ENCODE measurements at regions not wholly inside any gene's neighbourhood (a gene's known extent, or its start where the extent isn't known, plus 50 kb on each side); places are given as distances from the start of the nearest gene placed in this dataset.

GRCh38 chr14:58817846-58818245 lies 180.1 kb downstream of the DACT1 start:
- TF ChIP-seq, protein P1, sequence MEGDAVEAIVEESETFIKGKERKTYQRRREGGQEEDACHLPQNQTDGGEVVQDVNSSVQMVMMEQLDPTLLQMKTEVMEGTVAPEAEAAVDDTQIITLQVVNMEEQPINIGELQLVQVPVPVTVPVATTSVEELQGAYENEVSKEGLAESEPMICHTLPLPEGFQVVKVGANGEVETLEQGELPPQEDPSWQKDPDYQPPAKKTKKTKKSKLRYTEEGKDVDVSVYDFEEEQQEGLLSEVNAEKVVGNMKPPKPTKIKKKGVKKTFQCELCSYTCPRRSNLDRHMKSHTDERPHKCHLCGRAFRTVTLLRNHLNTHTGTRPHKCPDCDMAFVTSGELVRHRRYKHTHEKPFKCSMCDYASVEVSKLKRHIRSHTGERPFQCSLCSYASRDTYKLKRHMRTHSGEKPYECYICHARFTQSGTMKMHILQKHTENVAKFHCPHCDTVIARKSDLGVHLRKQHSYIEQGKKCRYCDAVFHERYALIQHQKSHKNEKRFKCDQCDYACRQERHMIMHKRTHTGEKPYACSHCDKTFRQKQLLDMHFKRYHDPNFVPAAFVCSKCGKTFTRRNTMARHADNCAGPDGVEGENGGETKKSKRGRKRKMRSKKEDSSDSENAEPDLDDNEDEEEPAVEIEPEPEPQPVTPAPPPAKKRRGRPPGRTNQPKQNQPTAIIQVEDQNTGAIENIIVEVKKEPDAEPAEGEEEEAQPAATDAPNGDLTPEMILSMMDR (IDR thresholded peaks at IDR 0.05 in 2 of 3, conservative IDR thresholded peaks at IDR 0.05 in 1 of 3; ENCODE audit: control insufficient read depth in 2 of 3, extremely low read depth in 1 of 3, insufficient read depth in 1 of 3, low read depth in 3 of 3, low read length in 3 of 3) = no peak
- TF ChIP-seq, protein P2, sequence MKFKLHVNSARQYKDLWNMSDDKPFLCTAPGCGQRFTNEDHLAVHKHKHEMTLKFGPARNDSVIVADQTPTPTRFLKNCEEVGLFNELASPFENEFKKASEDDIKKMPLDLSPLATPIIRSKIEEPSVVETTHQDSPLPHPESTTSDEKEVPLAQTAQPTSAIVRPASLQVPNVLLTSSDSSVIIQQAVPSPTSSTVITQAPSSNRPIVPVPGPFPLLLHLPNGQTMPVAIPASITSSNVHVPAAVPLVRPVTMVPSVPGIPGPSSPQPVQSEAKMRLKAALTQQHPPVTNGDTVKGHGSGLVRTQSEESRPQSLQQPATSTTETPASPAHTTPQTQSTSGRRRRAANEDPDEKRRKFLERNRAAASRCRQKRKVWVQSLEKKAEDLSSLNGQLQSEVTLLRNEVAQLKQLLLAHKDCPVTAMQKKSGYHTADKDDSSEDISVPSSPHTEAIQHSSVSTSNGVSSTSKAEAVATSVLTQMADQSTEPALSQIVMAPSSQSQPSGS (IDR thresholded peaks at IDR 0.05; ENCODE audit: low read length) = no peak
- no peak for TF ChIP-seq GABPA (IDR thresholded peaks at IDR 0.05; ENCODE audit: low read depth)
- TF ChIP-seq POLR2AphosphoS5 (IDR thresholded peaks at IDR 0.05; ENCODE audit: low read length) = no peak
- TF ChIP-seq JUND (IDR thresholded peaks at IDR 0.05; ENCODE audit: low read depth, low read length) = no peak
- no peak for TF ChIP-seq SMC3 (IDR thresholded peaks at IDR 0.05; ENCODE audit: borderline replicate concordance, low read length)
- no peak for TF ChIP-seq FOXM1 (IDR thresholded peaks at IDR 0.05; ENCODE audit: low read depth, low read length)
- TF ChIP-seq EZH2 (IDR thresholded peaks at IDR 0.05; ENCODE audit: borderline replicate concordance, control insufficient read depth, low read depth, low read length) = no peak
- no peak for TF ChIP-seq POLR2A (IDR thresholded peaks at IDR 0.05; ENCODE audit: low read depth, low read length)
- no peak for TF ChIP-seq YY1 (IDR thresholded peaks at IDR 0.05; ENCODE audit: low read depth, low read length)
- no peak for TF ChIP-seq MYC (IDR thresholded peaks at IDR 0.05; ENCODE audit: insufficient read depth, insufficient read length, insufficient replicate concordance, low read length, severe bottlenecking)
- TF ChIP-seq, protein P3, sequence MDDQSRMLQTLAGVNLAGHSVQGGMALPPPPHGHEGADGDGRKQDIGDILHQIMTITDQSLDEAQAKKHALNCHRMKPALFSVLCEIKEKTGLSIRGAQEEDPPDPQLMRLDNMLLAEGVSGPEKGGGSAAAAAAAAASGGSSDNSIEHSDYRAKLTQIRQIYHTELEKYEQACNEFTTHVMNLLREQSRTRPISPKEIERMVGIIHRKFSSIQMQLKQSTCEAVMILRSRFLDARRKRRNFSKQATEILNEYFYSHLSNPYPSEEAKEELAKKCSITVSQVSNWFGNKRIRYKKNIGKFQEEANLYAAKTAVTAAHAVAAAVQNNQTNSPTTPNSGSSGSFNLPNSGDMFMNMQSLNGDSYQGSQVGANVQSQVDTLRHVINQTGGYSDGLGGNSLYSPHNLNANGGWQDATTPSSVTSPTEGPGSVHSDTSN (IDR thresholded peaks at IDR 0.05; ENCODE audit: insufficient replicate concordance, low read depth, low read length) = no peak
- no peak for TF ChIP-seq SRF (IDR thresholded peaks at IDR 0.05; ENCODE audit: low read depth in 2 of 2, low read length in 2 of 2)
- TF ChIP-seq, protein P4, sequence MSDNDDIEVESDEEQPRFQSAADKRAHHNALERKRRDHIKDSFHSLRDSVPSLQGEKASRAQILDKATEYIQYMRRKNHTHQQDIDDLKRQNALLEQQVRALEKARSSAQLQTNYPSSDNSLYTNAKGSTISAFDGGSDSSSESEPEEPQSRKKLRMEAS (IDR thresholded peaks at IDR 0.05; ENCODE audit: low read depth, low read length) = no peak

Data from GM12878 (cell line).